HG03025 (cell line): ENCODE measurements at regions not wholly inside any gene's neighbourhood (a gene's known extent, or its start where the extent isn't known, plus 50 kb on each side); places are given as distances from the start of the nearest gene placed in this dataset.

Source experiments
- ATAC-seq: cut with Tn5 transposase; IDR thresholded peaks from one replicate; pipeline ENCODE4 v1.9.1; 2021; ENCODE audit warnings: mild to moderate bottlenecking, moderate library complexity; ENCODE audit not compliant: unreplicated experiment, low FRiP score

DNA sequence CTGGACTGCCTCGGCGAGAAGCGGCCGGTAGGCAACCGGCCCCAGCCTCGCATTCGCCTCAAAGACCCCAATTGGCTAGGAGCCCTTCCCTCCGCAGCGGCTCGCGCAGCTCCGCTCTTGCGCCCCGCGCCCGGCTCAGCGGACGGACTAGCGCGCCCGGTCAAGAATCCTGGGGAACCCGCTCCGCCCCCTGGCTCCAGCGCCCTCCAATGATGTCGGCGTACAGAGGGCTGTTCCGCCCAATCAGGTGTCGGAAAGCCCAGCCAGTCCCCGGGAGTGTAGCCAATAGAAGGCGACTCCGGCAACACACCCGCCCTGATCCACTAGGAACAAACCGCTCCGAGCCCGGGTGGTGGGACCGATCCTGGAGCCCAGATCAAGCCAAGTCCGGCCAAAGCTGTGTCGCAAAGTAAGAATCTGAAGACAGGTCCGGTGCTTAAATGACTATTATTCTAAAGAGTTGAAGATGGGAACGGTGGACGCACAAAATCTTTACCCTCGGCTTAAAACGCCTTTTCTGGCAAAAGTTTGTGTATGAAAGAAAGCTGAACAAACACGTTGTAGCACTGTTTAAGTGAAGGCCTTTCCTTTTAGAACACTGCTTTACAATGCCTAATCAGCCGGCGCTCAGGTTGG is 132.2 kb downstream of the OGFRL1 start:
- ATAC-seq, result no peak

DNA sequence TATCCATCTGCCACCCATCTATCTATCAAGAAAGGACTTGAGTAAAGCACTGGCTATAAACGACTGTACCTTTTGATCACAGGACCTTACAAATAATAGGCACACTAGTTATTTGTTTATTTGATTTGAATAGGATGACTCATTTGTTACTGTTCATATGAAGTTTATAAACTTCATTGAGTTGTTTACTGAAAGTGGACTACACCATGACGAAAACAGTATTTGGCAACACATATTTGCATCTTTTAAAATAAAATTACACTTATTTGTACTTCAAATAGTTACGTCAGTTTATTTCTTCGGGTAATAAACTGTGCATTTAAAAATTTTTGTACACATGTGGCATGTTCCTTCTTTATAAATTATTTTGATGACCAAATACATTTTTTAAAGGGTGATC is 133.0 kb downstream of the OGFRL1 start:
- ATAC-seq, result no peak

DNA sequence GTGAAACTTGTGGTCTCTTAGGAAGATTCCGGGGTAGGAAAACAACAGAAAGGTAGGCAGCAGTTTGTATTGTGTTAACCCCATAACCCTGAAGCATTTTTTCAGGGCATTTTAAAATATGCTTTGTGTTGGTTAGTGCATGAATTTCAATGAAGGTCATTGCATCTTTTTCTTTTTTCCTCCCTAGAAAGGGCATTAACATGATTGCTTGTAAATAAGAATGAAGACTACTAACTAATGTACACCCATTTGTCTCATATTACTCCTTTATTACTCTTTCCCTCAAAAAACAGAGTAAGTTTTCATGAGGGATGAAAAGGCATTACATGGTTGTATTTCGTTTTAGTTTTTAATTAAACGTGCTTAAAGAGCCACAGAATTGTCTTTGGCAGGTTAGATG is 141.4 kb downstream of the OGFRL1 start:
- no peak for ATAC-seq

DNA sequence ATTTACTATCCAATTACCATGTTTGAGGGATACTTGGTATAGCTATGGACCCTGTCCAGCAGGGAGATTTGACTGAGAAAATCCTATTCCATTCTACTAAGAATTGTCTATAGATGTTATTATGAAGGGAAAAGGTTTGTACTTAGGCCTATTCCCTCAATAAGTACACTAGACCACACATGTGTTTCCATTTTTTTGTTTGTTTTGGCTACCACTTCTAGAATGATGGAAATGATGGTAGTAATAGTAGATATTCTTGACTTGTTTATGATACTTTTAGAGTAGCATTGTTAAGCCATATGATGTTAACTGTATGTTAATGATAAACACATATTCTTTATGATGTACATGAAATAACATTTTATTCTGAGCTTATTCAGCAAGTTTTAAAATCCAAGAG is 144.8 kb downstream of the OGFRL1 start:
- ATAC-seq, result no peak

DNA sequence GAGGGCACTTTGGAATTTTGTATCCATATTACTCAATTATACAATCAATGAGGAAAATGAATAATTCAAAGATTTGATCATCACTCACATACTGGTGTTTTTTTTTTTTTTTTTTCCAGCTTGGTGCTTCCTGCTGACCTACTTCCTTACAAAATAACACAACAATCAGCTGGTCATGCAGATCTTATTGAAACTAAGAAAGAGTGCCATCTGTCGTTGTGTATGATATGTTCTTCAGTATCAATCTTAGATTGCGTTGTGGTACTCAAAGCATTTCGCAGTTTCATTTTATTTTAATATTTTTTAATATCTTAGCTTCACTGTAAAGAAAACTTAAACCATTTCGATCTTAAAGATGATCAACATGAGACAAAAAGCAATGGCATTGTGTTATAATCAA is 155.6 kb downstream of the OGFRL1 start:
- no peak for ATAC-seq

DNA sequence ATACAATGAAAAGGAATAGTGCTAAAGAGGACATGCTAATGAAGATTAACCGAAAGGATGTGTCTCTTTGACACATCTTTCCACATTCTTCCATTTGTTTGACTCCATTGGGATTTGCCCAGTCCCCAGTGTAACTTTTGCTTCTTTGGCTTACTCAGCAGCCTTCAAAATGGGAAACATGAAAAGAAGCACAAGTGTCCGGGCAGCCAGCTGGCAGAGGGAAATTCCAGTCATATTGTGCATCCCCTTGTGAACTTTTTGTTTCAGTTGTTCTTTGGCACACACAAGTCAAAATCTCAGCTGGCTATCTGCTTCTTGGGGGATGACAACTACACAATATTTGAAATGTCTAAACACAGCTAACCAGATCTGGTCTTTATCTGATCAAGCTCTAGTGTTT is 157.4 kb downstream of the OGFRL1 start:
- ATAC-seq, result no peak

DNA sequence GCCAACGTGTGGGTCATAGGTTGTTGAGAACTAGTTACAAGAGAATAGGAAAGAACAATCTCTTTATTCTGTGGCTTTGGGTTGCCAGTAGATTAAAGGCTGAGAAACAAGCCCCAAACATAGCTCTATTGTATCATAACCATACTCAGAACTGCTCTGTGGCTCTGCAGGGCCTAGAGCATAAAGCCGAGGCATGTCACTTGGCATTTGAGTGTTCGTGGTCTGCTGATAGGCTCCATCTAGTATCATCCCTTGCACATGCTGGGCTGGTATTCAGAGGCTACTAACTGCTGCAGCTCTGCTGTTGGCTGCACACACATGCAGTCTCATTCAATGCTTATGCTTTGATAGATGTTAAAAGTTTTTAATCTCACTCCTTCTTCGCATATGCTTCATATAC is 157.9 kb downstream of the OGFRL1 start:
- no peak for ATAC-seq

DNA sequence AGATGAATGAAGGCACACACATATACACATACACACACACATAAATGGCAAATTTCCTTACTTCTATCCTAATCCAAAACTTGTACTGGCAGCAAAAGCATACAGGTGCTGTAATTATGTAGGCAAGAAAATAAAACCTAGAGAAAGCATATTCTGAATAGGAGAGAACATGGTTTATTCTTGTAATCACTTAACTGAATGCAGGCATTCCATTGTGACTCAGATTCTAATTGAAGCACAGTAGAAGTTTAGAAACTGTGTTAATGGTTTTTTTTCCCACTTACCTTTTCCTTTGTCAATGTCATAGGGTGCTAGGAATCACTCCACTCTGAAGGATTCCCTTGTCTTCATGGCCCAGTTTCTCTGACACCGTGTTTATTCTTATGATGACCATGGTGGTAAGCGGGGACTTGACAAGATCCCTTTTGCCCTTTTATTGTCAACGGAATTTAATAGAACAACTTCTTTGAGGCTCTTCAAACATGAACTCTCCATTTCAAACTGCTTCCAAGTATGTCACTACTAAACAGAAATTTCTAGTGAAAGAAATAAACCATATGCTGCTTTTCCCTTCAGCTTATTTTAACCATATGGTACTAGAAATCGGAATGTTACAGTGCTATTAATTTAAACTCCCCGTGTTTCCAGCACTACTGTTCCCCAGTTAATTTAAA is 164.2 kb downstream of the OGFRL1 start:
- no peak for ATAC-seq

DNA sequence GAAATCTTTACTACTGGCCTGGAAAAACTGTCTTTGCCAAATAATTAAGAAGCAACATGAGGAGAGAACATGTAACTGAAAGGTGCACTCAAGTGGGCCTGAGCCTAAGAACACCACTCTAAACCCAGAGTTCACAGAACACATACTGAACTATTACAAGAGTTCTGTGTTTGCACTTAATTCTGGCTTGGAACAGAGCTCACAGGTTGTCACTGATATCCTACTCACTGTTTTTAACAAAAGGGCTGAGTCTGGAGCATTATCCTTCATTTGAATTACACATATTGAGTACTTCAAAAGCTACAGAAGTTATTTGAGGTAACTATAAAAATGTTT is 164.7 kb downstream of the OGFRL1 start:
- ATAC-seq, result no peak

DNA sequence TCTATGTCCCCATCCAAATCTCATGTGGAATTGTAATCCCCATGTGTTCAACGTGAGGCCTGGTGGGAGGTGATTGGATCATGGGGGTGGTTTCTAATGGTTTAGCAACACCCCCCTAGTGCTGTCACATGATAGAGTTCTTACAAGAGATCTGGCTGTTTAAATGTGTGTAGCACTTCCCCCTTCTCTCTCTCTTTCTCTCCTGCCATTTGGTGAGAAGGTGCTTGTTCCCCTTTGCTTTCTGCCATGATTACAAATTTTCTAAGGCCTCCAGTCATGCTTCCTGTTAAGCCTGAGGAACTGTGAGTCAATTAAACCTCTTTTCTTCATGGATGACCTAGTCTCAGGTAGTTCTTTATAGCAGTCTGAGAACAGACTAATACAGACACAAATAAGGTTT is 165.4 kb downstream of the OGFRL1 start:
- ATAC-seq, result no peak

DNA sequence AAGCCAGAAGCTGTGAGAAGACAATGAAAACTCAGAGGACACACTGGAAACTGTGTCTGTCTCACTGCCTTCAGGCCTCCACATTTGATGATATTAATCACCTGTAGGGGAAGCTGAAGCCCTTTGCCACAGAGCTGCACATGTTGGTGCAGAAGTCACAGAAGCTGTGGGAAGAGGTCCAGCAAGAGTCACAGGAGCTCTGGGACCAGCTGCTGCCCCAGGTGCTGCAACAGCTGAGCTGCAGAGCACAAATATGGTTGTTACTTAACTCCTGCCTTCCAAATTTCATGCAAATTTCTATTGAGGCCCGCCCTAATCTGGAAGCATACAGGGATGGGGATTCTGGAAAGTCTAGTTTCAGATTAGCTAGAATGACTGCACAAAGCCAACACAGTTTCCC is 169.3 kb downstream of the OGFRL1 start:
- no peak for ATAC-seq

DNA sequence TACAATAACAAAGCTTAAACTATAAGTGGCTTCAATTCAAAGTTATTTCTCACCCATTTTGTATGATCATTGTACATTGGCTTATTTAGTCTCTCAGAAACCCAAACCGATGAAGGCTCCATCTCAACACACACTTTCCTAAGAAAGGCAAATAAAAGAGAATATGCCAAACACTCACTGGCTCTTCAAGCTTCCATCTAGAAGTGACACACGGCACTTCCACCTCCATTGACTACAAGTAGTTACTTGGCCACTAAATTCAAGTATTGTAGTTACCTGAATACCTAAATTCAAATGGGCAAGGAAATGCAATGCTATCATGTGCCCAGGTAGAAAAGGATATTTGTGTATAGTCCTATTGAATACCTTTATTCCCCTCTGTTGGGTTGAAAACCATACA is 170.6 kb downstream of the OGFRL1 start:
- ATAC-seq, result no peak

DNA sequence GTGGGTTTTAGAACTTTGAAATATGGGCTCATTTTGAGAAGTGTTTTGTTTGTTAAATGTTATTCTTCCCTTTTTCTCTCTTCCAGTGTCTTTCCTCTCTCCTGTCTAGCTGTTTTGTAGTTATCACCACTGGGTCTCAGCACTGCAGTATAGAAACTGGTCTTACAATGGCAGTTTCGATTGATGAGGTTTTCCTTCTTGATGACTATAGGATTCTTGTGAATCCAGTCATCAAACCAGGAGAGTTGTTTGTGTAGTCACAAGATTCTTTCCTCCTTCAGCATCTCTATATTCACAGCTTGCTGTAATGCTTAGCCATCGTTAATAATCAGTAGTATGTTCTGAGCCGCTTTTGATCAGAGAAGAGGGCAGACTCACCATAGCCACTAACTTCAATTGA is 172.3 kb downstream of the OGFRL1 start:
- no peak for ATAC-seq

DNA sequence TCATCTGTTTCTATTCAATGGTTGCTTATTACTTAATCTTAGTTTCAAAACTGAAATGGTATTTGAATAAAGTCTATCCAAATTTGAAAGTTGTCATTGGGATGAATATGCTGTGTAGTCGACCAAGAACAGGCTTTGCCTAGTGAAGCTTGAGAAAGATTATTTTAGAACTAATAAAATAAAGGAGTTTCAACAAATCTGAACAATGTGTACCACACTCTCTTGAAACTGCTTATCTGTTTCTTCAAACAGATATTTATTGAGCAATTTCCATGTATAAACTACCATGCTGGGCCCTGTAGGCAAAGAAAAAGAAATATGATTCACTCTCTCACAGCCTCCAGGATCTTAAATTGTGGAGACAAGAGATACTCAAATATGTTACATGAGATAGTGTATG is 174.4 kb downstream of the OGFRL1 start:
- no peak for ATAC-seq

DNA sequence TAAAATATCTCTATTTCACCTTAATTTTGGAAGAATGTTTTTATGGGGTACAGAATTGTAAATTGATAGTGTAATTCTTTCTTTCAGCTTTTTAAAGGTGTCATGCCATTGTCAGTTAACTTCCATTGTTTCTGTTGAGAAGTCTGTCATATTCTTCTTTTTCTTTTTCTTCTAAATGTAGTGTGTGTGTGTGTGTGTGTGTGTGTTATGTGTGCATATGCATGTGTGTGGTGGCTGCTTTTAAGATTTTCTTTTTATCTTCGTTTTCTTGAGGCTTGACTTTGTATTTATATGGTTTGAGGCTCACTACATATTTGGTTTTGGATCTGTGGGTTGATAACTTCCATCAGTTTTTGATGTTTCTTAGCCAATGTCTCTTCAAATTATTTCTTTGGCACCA is 176.5 kb downstream of the OGFRL1 start:
- no peak for ATAC-seq

DNA sequence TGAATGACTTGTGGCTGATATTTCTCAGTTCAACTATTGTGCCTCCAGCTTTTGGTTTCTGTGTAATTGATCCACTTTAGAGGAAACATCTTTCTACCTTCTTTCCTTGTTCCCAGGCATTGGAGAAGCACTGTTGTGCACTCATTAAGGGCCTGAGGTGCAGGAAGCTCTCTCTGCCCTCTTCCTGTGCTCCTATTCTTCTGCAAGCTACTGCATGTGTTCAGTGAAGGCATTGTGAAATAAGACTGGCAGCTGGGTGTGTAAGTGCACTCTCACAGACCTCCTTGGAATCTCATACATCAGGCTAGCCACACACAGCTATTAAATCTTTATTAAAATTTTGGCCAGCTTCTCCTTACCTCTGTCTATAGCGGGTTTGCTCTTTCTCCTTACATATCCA is 177.8 kb downstream of the OGFRL1 start:
- ATAC-seq, result no peak

DNA sequence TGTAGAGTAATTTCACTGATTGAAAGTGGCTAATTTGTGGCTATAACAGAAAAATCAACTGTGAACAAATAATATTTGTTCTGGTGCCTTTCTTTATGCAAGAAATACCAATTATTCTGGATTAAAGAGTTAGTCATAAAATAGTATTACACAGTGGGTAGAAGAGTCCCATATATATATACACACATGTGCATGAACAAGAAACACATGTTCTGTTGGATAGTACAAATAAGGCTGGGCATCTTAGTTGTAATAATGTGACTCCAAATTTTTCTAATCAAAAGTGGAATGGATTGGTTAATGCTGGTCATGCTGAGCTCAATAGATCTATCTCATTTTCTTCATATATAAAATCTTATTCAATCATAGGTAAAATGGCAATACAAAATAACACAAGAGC is 179.4 kb downstream of the OGFRL1 start:
- no peak for ATAC-seq

DNA sequence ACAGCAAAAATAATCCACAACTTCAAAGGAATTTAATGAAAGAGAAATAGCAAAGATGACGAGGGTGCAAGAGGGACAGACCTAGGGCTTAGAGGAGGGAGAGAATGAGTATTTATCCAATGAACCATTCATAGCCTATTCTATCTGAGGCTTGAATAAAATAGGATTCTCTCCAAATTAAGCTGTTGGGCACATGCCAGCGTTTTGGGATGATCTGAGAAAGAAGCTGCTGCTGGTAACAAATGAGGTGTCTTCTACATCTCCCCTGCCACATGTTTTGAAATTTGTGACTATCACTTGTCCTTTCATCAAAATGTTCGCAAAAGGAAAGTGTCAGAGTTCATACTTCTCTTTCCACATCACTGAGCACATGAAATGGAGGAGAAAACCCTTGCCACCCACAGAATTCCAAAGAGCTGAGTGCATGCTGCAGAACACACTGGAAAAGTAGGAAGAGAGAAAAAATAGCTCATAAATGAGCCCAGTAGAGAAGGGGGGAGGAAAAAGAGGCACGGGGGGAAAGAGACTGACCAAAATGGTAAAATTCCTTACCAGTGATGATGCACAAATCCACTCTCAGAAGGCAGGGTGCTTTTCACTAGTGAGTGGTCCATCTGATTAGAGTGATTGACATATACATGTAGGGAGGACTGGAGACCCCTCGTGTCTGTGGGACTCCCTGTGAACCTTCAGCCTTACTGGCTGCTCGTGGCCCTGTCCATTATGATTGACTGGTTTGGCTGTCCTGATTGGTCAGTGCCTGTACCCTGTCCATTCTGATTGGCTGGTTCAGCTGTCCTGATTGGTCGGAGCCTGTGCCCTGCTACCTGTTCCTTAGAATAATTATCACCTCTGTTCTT is 180.5 kb downstream of the OGFRL1 start:
- no peak for ATAC-seq

DNA sequence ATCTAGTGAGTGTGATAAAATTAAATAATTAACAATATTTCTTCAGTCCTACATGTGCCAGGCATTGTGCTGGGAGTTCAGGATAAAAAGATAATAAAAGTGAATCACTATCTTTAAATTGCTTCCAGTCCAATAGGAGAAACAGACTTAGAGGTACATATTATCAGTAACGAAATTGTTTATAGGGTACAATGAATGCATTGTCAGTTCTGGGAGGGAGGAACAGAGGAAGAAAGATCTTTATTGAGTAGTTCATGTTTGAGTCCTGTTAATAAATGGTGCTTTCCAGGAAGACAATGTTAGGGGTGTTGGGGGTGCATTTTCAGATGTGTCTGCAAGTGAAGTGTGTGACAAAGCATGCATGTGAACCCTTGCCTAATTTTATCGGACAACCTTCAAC is 183.1 kb downstream of the OGFRL1 start:
- no peak for ATAC-seq

DNA sequence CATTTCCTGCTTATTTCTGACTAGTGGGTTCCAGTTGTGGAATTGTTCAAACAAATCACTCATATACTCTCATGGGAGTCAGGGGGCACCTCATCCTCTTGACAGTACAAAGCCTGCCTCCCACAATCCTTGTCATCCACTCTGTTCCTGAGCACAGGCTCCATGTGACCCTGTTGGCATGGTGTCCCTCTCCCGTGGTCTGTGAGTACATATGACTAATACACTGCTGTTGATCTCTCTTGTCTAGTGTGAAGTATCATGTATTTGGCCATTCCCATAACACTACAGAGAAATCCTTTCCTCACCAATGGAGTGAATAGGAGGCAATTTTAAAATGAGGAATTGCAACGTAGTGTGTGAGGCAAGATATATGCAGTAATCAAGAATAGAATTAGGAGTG is 185.3 kb downstream of the OGFRL1 start:
- no peak for ATAC-seq

DNA sequence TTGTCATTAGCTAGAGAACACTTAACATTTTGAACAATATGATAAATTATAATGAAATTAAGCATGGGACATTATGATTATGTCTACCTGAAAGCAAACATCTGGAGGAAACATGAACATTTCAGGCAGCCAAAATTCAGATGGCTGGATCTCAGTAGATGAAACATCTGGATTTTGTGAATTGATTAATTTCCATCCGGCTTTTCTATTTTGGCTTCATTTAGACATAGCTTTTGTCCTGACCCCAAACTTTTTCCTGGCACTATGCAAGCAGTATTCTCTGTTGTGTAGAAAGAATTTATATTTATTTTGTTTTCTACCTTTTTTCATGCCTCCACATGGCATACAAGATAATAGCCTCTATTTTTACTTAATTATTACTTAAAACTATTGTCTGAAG is 186.3 kb downstream of the OGFRL1 start:
- no peak for ATAC-seq

DNA sequence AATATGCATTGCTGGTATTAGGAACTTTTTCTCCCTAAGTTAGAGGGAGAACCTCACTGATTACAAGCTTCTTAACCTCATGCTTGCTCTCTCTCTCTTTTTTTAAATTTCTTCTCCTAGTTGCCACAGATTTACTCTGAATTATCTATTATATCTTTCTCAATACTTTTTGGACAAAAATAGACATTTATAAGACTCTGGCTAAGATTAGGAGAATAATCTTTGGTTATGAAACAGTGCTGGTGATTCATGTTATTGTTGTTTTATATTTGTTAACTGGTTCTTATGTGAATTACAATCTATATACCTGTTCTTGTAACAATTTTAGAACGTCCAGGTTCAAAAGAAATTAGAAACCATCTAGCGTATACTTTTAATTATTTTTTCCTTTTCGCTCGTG is 187.8 kb downstream of the OGFRL1 start:
- no peak for ATAC-seq
